ENCODE measurements at regions not wholly inside any gene's neighbourhood (a gene's known extent, or its start where the extent isn't known, plus 50 kb on each side); places are given as distances from the start of the nearest gene placed in this dataset.
"Not testable (repeated sequence)": the region's sequence is repeated elsewhere in the genome, so short reads cannot be mapped to it uniquely, and the experiment has no call there.

- no peak for DNase-seq
These were observed 231.8 kb upstream of the RBBP8 start for GRCh38 chr18:22701326-22701725.

- DNase-seq = no peak
These were observed 231.3 kb upstream of the RBBP8 start for GRCh38 chr18:22701795-22702194.

GRCh38 chr18:22702806-22703205, 230.3 kb upstream of the RBBP8 start:
- no peak for DNase-seq

- no peak for DNase-seq
These were observed 229.1 kb upstream of the RBBP8 start for GRCh38 chr18:22703883-22704585.

GRCh38 chr18:22704586-22704918, 228.6 kb upstream of the RBBP8 start:
- DNase-seq = no peak

GRCh38 chr18:22705328-22705727, 227.8 kb upstream of the RBBP8 start:
- no peak for DNase-seq

- DNase-seq = not testable (repeated sequence)
These were observed 227.1 kb upstream of the RBBP8 start for GRCh38 chr18:22706025-22706424.

GRCh38 chr18:22709288-22710060, 223.7 kb upstream of the RBBP8 start:
- DNase-seq = no peak

- no peak for DNase-seq
These were observed 222.4 kb upstream of the RBBP8 start for GRCh38 chr18:22710673-22711191.

- no peak for DNase-seq
These were observed 221.9 kb upstream of the RBBP8 start for GRCh38 chr18:22711192-22711685.

- DNase-seq = no peak
These were observed 219.6 kb upstream of the RBBP8 start for GRCh38 chr18:22713511-22713910.

GRCh38 chr18:22717536-22717935, 215.6 kb upstream of the RBBP8 start:
- DNase-seq = not testable (repeated sequence)

GRCh38 chr18:22723221-22723620, 209.9 kb upstream of the RBBP8 start:
- DNase-seq = no peak

GRCh38 chr18:22723773-22724172, 209.4 kb upstream of the RBBP8 start:
- no peak for DNase-seq

- DNase-seq = no peak
These were observed 206.7 kb upstream of the RBBP8 start for GRCh38 chr18:22726469-22726868.

- no peak for DNase-seq
These were observed 205.1 kb upstream of the RBBP8 start for GRCh38 chr18:22728016-22728415.

- no peak for DNase-seq
These were observed 204.5 kb upstream of the RBBP8 start for GRCh38 chr18:22728481-22729105.

GRCh38 chr18:22731398-22731797, 201.7 kb upstream of the RBBP8 start:
- no peak for DNase-seq

- DNase-seq = no peak
These were observed 198.9 kb upstream of the RBBP8 start for GRCh38 chr18:22734105-22734661.

GRCh38 chr18:22734791-22735627, 198.1 kb upstream of the RBBP8 start:
- DNase-seq = no peak

- DNase-seq = no peak
These were observed 196.1 kb upstream of the RBBP8 start for GRCh38 chr18:22737054-22737453.

All from right lung (tissue), 2 donors.